IMR-90 (cell line): ENCODE measurements at regions not wholly inside any gene's neighbourhood (a gene's known extent, or its start where the extent isn't known, plus 50 kb on each side); places are given as distances from the start of the nearest gene placed in this dataset.

ENCODE experiments used
- CEBPB ChIP-seq: IDR thresholded peaks from 2 replicates; pipeline ENCODE4 v1.6.1; 2012; ENCODE audit warnings: low read depth, low read length, improper control_type of control experiment
- CHD1 ChIP-seq: IDR thresholded peaks from 2 replicates; pipeline ENCODE4 v1.6.1; 2012; ENCODE audit warnings: low read depth, low read length, improper control_type of control experiment
- CTCF ChIP-seq: conservative IDR thresholded peaks from 2 replicates; pipeline ENCODE4 v1.5.1; 2012; ENCODE audit warnings: mild to moderate bottlenecking, low read depth, low read length, improper control_type of control experiment
- MXI1 ChIP-seq: IDR thresholded peaks from 2 replicates; pipeline ENCODE4 v1.6.1; 2012; ENCODE audit warnings: low read depth, mild to moderate bottlenecking, low read length, moderate library complexity, borderline replicate concordance
- POLR2A ChIP-seq: IDR thresholded peaks from 2 replicates; pipeline ENCODE4 v1.6.1; 2012; ENCODE audit warnings: mild to moderate bottlenecking, low read depth, low read length
- RAD21 ChIP-seq: IDR thresholded peaks from 2 replicates; pipeline ENCODE4 v1.6.1; 2012; ENCODE audit warnings: low read length, improper control_type of control experiment
- RCOR1 ChIP-seq: IDR thresholded peaks from 2 replicates; pipeline ENCODE4 v1.6.1; 2012; ENCODE audit warnings: mild to moderate bottlenecking, low read length, improper control_type of control experiment; ENCODE audit not compliant: insufficient replicate concordance
- RFX5 ChIP-seq: IDR thresholded peaks from 2 replicates; pipeline ENCODE4 v1.8.0; 2012; ENCODE audit warnings: low read depth, mild to moderate bottlenecking, low read length, moderate library complexity
- SMC3 ChIP-seq: fragments of 150-350 bp; IDR thresholded peaks from 2 replicates; pipeline ENCODE4 v1.6.1; 2016; ENCODE audit warnings: low read depth, mild to moderate bottlenecking, antibody characterized with exemption, low read length, moderate library complexity
- USF2 ChIP-seq: fragments of 150-350 bp; IDR thresholded peaks from 2 replicates; pipeline ENCODE4 v1.6.1; 2017; ENCODE audit warnings: mild to moderate bottlenecking, antibody characterized with exemption, low read length, low read depth

- TF ChIP-seq RFX5, result no peak
- TF ChIP-seq CTCF, result no peak
- TF ChIP-seq POLR2A, result no peak
- no peak for TF ChIP-seq RAD21
- TF ChIP-seq SMC3, result no peak
- no peak for TF ChIP-seq MXI1
- no peak for TF ChIP-seq CHD1
- TF ChIP-seq RCOR1, result no peak
- TF ChIP-seq CEBPB, result no peak
- TF ChIP-seq USF2, result no peak
These were observed 345.9 kb upstream of the RPS23 start for GRCh38 chr5:82624062-82624461.
